Right atrium auricular region (tissue), 2 donors: ENCODE measurements at regions not wholly inside any gene's neighbourhood (a gene's known extent, or its start where the extent isn't known, plus 50 kb on each side); places are given as distances from the start of the nearest gene placed in this dataset.

ENCODE experiments used
- DNase-seq: peaks from one replicate; pipeline ENCODE4 v3.0.0-alpha.2; 2019; ENCODE audit warnings: low spot score
- H3K27ac ChIP-seq, 2 donors: fragments of 200-600 bp; sonication (generic); 1 replicate in 1 of 2; 2 replicates in 1 of 2; pipeline ENCODE4 v1.5.1; 2016 to 2019
- H3K27me3 ChIP-seq, 2 donors: fragments of 200-600 bp; sonication (generic); one replicate each; pipeline versions ENCODE4 v1.5.1 to v1.6.0; 2017 to 2019
- H3K36me3 ChIP-seq: fragments of 200-600 bp; sonication (generic); one replicate; pipeline ENCODE4 v1.5.1; 2016
- H3K4me1 ChIP-seq, 2 donors: fragments of 200-600 bp; sonication (generic); one replicate each; pipeline versions ENCODE4 v1.5.1 to v1.6.0; 2017 to 2019
- H3K4me3 ChIP-seq, 2 donors: fragments of 200-600 bp; sonication (generic); 1 replicate in 1 of 2; 2 replicates in 1 of 2; pipeline ENCODE4 v1.5.1; 2017 to 2019; ENCODE audit warnings: mild to moderate bottlenecking in 1 of 2, moderate library complexity in 1 of 2
- H3K9me3 ChIP-seq, 2 donors: fragments of 200-600 bp; sonication (generic); one replicate each; pipeline ENCODE4 v1.5.1; 2019
- CTCF ChIP-seq, 2 donors: fragments of 200-600 bp; sonication (generic); IDR thresholded peaks; one replicate each; pipeline ENCODE4 v1.5.1; 2019; ENCODE audit warnings: antibody characterized with exemption in 2 of 2

GRCh38 chr19:28332886-28333285 lies 880.1 kb downstream of the UQCRFS1 start:
- TF ChIP-seq CTCF (IDR thresholded peaks at IDR 0.05), result no peak
- Histone ChIP-seq H3K36me3 (no peaks in the 10 kb centered on the region), H3K4me3 (no peak overlapping the region), H3K9me3 (no peaks in the 10 kb centered on the region), H3K27ac (no peak overlapping the region), H3K4me1 (no peaks in the 10 kb centered on the region), H3K27me3 (no peaks in the 10 kb centered on the region)
- DNase-seq, result no peak

DNA sequence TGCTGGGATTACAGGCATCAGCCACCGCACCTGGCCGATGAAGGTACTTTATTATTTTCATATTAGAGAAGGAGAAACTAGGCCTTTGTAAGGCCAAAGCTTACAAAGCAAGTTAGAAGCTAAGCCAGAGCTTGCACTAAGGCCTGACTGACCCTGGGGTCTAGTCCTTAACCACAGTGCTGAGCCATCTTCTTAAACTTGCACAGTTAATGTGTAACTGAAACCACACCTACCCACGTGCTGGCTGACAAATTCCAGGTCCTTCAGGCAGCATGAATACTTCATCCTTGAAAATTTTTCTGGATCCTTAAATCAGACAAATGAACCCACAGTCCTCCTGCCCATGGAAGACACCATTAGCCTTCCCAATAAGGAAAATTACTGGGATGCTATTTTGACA lies 880.6 kb downstream of the UQCRFS1 start:
- no peaks in the 10 kb centered on the region for H3K9me3 ChIP-seq
- H3K4me3 ChIP-seq, result no peak overlapping the region
- no peak overlapping the region for H3K27ac ChIP-seq
- H3K4me1 ChIP-seq, result no peaks in the 10 kb centered on the region
- TF ChIP-seq CTCF (IDR thresholded peaks at IDR 0.05), result no peak
- no peaks in the 10 kb centered on the region for H3K36me3 ChIP-seq
- DNase-seq, result no peak
- H3K27me3 ChIP-seq, result no peaks in the 10 kb centered on the region

GRCh38 chr19:28331596-28331995 lies 881.4 kb downstream of the UQCRFS1 start:
- Histone ChIP-seq H3K4me1 (no peaks in the 10 kb centered on the region), H3K36me3 (no peaks in the 10 kb centered on the region), H3K27ac (no peak overlapping the region), H3K9me3 (no peaks in the 10 kb centered on the region), H3K27me3 (no peaks in the 10 kb centered on the region), H3K4me3 (no peak overlapping the region)
- TF ChIP-seq CTCF (IDR thresholded peaks at IDR 0.05), result no peak
- no peak for DNase-seq

DNA sequence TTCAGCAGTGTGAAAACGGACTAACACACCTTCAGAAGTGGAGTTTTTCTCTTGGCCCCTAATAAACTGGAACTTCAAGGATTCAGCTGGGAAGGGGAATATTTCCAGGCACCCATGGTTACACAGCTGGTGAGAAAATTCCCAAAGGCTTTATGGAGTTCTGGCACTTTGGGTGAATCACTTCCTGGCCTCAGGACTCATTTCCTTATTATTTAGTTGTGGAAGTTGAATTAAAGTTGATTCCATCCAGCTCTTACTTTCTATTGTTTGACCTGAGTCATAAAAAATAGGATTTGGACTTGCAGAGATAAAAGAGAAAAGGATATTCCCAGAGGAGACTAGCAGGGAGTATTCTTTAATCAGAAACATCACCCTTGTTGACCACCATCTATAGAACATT lies 882.1 kb downstream of the UQCRFS1 start:
- no peaks in the 10 kb centered on the region for H3K36me3 ChIP-seq
- no peak for TF ChIP-seq CTCF (IDR thresholded peaks at IDR 0.05)
- no peak for DNase-seq
- no peak overlapping the region for H3K27ac ChIP-seq
- no peaks in the 10 kb centered on the region for H3K9me3 ChIP-seq
- H3K4me3 ChIP-seq, result no peak overlapping the region
- H3K27me3 ChIP-seq, result no peaks in the 10 kb centered on the region
- no peaks in the 10 kb centered on the region for H3K4me1 ChIP-seq

DNA sequence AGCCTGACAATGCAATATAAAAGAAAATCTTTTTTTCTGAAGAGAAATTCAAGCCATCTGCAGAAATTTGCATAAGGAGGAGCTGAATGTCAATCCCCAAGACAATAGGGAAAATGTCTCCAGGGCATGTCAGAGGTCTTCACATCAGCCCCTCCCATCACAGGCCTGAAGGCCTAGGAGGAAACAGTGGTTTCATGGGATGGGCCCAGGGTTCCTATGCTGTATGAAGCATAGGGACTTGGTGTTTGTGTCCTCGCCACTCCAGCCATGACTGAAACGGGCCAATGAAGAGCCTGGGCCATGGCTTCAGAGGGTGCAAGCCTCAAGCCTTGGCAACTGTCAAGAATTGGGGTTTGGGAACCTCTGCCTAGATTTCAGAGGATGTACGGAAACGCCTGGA lies 883.5 kb downstream of the UQCRFS1 start:
- Histone ChIP-seq H3K4me3 (no peak overlapping the region), H3K27me3 (no peaks in the 10 kb centered on the region), H3K36me3 (no peaks in the 10 kb centered on the region), H3K4me1 (no peaks in the 10 kb centered on the region), H3K27ac (no peak overlapping the region), H3K9me3 (no peaks in the 10 kb centered on the region)
- DNase-seq, result no peak
- no peak for TF ChIP-seq CTCF (IDR thresholded peaks at IDR 0.05)

GRCh38 chr19:28327905-28328304 lies 885.0 kb downstream of the UQCRFS1 start:
- Histone ChIP-seq H3K9me3 (no peaks in the 10 kb centered on the region), H3K4me3 (no peak overlapping the region), H3K27ac (no peak overlapping the region), H3K4me1 (no peaks in the 10 kb centered on the region), H3K36me3 (no peaks in the 10 kb centered on the region), H3K27me3 (no peaks in the 10 kb centered on the region)
- DNase-seq, result no peak
- no peak for TF ChIP-seq CTCF (IDR thresholded peaks at IDR 0.05)
